Left ventricle myocardium superior (tissue), 1 donor: ENCODE measurements at regions not wholly inside any gene's neighbourhood (a gene's known extent, or its start where the extent isn't known, plus 50 kb on each side); places are given as distances from the start of the nearest gene placed in this dataset.

ENCODE experiments used
- ATAC-seq: fragments of 200-7000 bp; cut with Tn5 transposase; one replicate; pipeline ENCODE4 v1.9.1; 2020; ENCODE audit warnings: mild to moderate bottlenecking, moderate library complexity
- DNase-seq: peaks from one replicate; pipeline ENCODE4 v3.0.0-alpha.2; 2020
- intact Hi-C: fragments of 100-400 bp; cut with micrococcal nuclease; formaldehyde crosslinking; loops from one replicate; pipeline ENCODE4 v1.11.0; 2022
- donor health status: DM: no; HTN: yes; CAD: no; lungs with severe emphysema.

DNA sequence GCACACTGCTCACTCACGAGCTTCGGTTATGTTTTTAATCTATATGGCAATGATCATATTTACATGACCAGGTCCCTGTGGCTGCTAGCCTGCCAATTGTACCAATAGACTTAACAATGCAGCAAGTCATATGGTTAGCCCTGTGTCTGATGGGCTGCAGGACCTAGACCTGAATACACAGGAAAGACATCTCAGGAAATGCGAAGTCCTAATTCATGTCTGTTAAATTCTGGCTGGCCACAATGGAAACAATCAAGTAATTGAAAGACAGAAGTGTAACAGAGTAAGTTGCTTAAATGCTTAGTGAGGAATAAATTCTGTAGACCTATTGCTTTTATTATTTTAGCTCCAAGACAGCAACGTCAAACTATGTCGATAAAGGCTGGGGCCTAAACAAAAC, 112.4 kb upstream of the FZD8 start:
- ATAC-seq (no peak), DNase-seq (no peak)
- intact Hi-C loops, result no loop called here

DNA sequence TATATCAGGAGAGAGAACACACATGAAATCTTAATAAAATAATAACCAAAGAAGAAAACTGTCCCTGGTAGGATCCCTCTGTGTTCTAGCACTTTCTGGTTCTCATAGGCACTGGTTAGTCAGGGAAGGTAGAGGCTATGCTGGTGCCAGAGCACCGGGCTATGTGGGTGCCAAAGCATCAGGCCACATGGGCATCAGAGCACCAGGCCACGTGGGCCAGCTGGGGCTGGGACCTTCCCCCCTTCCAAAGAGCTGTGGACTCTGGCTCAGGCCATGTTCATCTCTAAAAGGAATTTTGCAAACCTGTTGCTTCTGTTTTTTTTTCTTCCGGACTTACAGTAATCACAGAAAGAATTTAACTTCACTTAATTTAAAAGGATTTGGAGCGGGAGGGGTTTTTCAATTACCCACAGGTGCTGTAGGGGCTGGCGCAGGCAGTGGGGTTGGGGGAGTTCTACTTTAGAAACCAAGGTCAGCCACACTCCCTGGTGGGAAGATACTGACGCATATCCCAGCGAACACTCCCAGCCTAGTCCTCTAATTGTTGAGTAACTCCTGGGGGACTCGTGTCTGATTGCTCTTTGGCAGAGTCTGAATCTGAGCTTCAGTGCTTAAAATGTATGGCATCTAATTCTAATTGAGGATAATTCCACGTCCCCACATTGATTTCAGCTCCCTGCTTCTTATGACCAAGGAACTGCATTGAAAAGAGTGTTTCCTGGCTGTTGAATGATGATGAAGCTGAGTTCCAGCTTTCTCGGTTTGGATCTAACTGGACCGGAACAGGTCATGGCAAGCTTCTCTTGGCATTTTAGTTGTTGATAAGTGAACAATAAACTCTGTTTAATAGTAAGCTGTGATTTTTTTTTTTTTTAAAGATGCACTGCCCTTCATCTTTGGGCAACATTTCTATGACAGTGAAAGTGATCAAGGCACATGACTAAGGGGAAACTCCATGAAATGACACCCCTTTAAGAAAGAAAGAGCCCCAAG, 110.7 kb upstream of the FZD8 start:
- peak; percentile 27 for DNase-seq
- intact Hi-C loops, result no loop called here
- peak; percentile 86 for ATAC-seq

- intact Hi-C loops, result no loop called here
- ATAC-seq, result no peak
- DNase-seq, result no peak
These were observed 109.3 kb upstream of the FZD8 start for GRCh38 chr10:35751347-35751746.

DNA sequence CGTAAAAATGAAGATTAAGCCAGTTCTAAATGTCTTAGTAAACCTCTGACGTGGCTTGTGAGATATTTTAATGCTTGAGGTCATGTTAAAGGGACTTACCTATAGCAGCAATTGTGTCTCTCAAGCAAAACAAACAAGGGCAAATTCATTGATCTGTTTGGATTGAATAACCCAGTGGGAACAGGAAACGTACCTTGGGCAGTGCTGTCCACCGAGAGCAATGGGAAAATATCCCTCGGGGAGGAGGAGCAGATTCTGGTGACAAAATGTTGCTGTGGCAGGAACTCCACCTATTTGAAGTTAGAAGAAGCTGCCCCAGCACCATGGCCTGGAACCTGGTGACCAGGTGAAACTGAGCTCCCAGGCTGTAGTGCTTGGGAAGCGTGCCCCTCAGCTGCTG, 107.1 kb upstream of the FZD8 start:
- ATAC-seq, result no peak
- no peak for DNase-seq
- intact Hi-C loops, result no loop called here

- DNase-seq (no peak), ATAC-seq (no peak)
- intact Hi-C loops, result no loop called here
These were observed 103.7 kb upstream of the FZD8 start for GRCh38 chr10:35745617-35746403.

DNA sequence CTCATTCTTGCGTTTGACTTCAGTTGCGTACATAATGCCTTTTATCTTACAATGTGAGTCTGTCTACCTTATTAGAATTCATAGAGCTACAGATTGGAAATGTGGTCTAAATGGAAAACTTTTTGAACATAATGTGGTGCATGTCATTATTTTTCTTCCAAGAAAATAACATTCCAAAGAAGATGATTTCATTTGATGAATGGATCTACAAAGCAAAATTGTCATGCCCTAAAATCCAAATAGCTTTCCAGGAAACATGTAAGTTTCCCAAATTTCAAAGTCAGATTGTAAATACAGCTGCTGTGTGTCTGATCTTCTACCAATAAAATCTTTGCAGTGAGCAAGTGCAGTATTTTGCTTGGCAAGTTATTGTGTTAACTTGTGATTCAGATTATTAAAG, 101.8 kb upstream of the FZD8 start:
- ATAC-seq (no peak), DNase-seq (no peak)
- intact Hi-C loops, result no loop called here

GRCh38 chr10:35743351-35743750, 101.3 kb upstream of the FZD8 start:
- ATAC-seq, result no peak
- DNase-seq, result no peak
- intact Hi-C loops, result no loop called here

GRCh38 chr10:35739998-35740397, 97.9 kb upstream of the FZD8 start:
- ATAC-seq (no peak), DNase-seq (no peak)
- intact Hi-C loops, result no loop called here

DNA sequence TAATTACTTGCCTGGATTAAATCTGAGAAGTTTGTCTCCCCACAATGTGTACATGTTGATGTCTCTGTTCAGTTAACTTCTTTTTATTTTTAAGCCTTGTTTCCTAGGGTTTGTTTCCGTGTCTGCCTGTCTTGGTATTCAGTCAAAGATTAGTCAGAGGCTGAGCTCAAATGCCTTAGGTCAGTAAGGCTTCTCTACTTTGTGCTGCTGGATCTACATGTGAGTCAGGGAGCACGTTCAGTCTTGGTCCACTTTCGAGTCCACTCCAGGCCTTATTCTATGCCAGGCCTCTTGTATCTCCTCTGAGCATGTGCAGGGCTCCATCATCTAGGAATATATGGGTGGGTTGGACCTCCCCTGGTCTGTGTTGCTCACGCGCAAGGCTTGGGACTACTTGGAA, 93.3 kb upstream of the FZD8 start:
- DNase-seq (no peak), ATAC-seq (no peak)
- intact Hi-C loops, result no loop called here

- intact Hi-C loops, result no loop called here
- ATAC-seq, result no peak
- DNase-seq, result no peak
These were observed 89.7 kb upstream of the FZD8 start for GRCh38 chr10:35731828-35732227.

DNA sequence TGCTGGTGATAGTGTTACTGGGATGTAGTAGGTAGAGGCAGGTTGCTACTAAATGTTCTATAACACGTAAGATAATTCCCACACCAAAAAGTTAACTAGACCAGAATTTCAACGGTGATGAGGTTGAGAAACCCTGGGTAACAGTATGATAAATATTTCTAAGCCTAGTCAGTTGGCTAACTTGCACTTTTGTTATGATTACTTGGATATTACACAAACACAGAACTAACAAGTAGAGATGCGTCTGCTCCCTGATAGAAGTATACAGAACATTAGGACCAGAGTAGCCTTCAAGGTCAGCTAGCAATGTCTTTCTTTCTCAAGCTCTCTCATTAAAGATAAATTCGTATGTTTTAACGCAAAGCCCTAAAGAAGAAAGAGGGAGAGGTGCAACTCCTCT, 86.2 kb upstream of the FZD8 start:
- intact Hi-C loops, result no loop called here

GRCh38 chr10:35726846-35727245, 84.8 kb upstream of the FZD8 start:
- DNase-seq, result no peak

More for the DNA sequence above, 86.2 kb upstream of the FZD8 start:
- DNase-seq (no peak), ATAC-seq (no peak)

DNA sequence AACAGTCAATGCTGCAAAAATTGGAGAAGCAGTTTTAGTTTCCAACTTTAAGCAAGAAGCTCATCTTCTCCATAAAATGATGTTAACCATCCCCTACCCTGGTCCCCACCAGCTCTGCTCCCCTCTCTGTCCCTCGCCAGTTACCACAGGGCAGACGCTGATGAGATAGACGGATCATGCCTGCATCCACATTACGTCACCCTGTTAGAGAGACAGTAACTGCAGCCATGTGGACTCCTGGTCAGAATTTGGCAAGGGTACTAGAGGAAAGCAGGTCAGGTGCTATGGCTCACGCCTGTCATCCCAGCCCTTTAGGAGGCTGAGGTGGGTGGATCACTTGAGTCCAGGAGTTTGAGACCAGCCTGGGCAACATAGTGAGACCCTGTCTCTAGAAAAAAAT, 81.9 kb upstream of the FZD8 start:
- intact Hi-C loops, result no loop called here
- DNase-seq, result no peak
- ATAC-seq, result no peak

More at GRCh38 chr10:35726846-35727245, 84.8 kb upstream of the FZD8 start:
- intact Hi-C loops, result no loop called here
- ATAC-seq, result no peak

- ATAC-seq, result no peak
- intact Hi-C loops, result no loop called here
- DNase-seq, result no peak
These were observed 81.0 kb upstream of the FZD8 start for GRCh38 chr10:35723059-35723458.

GRCh38 chr10:35722636-35723035, 80.5 kb upstream of the FZD8 start:
- ATAC-seq (no peak), DNase-seq (no peak)
- intact Hi-C loops, result no loop called here

DNA sequence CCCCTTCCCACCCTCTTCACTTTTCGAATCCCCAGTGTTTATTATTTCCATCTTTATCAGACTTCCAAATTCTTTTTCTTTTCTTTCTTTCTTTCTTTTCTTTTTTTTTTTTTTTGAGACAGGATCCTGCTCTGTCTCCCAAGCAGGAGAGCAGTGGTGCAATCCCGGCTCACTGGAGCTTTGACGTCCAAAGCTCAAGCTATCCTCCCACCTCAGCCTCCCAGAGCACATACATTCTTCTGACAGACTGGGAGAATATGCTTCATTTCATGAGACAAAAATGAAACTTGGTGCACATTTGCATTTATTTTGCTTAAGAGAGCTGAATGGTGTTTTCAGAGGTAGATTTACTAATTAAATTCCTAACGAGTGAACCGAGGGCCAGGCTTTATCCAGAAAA, 80.1 kb upstream of the FZD8 start:
- intact Hi-C loops, result no loop called here
- DNase-seq (no peak), ATAC-seq (no peak)

DNA sequence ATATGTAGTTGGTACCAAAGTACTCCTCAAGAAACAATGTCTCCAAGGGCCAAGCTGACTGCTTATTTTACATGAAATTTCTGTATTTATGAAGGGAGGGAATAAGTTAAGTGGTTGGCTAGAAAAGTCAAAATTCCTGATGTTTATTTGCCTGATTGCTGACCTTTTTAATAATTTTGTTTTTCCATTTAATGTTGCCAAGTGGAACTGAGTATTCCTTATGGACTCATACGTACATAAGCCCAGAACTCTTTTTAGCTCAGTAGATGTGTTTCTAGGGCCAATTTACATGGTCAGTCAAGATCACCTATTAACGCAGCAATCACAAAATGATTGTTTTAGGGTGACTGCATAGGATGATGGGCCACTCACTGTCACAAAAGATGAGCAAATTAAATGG, 78.3 kb upstream of the FZD8 start:
- ATAC-seq (no peak), DNase-seq (no peak)
- intact Hi-C loops, result no loop called here

DNA sequence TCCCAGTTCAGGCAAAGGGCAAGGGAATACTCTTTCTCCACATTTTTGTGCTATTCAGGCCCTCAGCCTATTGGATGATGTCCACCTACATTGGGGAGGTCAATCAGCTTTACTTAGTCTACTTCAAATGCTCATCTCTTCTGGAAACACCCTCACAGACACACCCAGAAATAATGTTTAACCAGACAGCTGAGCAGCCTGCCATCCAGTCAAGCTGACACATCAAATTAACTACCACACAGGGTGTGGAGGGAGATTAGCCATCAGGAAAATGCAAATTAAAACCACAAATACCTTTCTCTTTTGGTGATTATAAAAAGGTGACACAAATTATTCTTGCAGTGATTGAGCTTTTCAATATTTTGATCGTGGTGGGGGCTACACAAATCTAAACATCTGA, 74.7 kb upstream of the FZD8 start:
- ATAC-seq, result no peak
- intact Hi-C loops, result no loop called here
- no peak for DNase-seq

DNA sequence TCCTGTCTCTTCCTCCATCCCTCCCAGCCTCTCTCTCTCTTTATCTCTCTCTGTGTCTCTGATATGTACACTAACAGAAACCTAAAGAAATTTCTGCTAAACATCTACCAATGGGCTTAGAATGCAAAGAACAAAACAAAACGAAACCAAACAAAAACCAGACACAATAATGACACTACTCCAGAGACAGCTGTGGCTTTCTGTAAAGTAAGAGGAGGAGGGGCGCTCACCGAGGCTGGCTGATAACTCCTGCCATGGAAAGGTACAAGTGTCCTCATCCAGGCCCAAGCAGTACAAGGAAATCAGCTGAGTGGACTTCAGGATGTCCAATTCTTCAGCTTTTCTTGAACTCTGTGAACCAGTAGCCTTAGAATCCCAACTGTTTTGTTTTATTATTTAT, 70.4 kb upstream of the FZD8 start:
- ATAC-seq (no peak), DNase-seq (no peak)
- intact Hi-C loops, result no loop called here

GRCh38 chr10:35711615-35712411, 69.7 kb upstream of the FZD8 start:
- ATAC-seq (no peak), DNase-seq (no peak)
- intact Hi-C loops, result no loop called here
